ENCODE measurements at regions not wholly inside any gene's neighbourhood (a gene's known extent, or its start where the extent isn't known, plus 50 kb on each side); places are given as distances from the start of the nearest gene placed in this dataset.

- TF ChIP-seq POLR2A (IDR thresholded peaks at IDR 0.05), result no peak
- no peak for TF ChIP-seq CTCF (IDR thresholded peaks at IDR 0.05)
Observed at GRCh38 chr2:41775366-41776025, 272.3 kb upstream of the PKDCC start.
